K562 (cell line): ENCODE measurements at regions not wholly inside any gene's neighbourhood (a gene's known extent, or its start where the extent isn't known, plus 50 kb on each side); places are given as distances from the start of the nearest gene placed in this dataset.

ENCODE experiments used
- ATAC-seq: fragments of 200-7000 bp; cut with Tn5 transposase; 3 replicates; pipeline ENCODE4 v1.9.1; 2020; ENCODE audit warnings: moderate library complexity
- BruUV-seq: library from RNA; stranded (reverse); fragments of 400-500 nt; replicated peaks from 2 replicates; lab custom pipeline; 2021; lab: Mats Ljungman, UMichigan
- CTCF ChIA-PET: fragments of 300-600 bp; formaldehyde crosslinking; extraction: SDS; loops from one replicate; lab custom pipeline; 2021; ENCODE audit warnings: low intra/inter-chr PET ratio; lab: Yijun Ruan, JAX
- POLR2A ChIA-PET: fragments of 300-600, 350-650 bp; sonication (Branson Sonifier 250); formaldehyde crosslinking; extraction: SDS; loops from one replicate; lab custom pipeline; 2021; ENCODE audit warnings: antibody characterized with exemption, inconsistent platforms; lab: Yijun Ruan, JAX
- DNase-seq, 4 experiments: peaks; one replicate each; pipeline versions ENCODE4 v3.0.0 to v3.0.0-alpha.2; 2011 to 2018; ENCODE audit warnings: low spot score in 3 of 4, mixed read lengths in 3 of 4; ENCODE audit errors: extremely low read depth in 1 of 4
- FAIRE-seq: peaks from 2 replicates; lab custom pipeline; 2011; peaks lifted over from hg19 to GRCh38; lab: Jason Lieb, UNC
- H2AFZ ChIP-seq: 2 replicates; pipeline ENCODE4 v1.6.0; 2011; ENCODE audit warnings: low read depth, low read length, control low read depth, inconsistent platforms
- H3K27ac ChIP-seq: fragments of 200-600 bp; 3 replicates; pipeline ENCODE4 v1.8.0; 2011; ENCODE audit warnings: low read depth, mild to moderate bottlenecking, control low read depth, inconsistent platforms, low read length, moderate library complexity, mixed read lengths; ENCODE audit errors: extremely low read depth
- H3K27me3 ChIP-seq, 2 experiments: fragments of 300-600 bp in 1 of 2; 2 replicates in 1 of 2; 3 replicates in 1 of 2; pipeline versions ENCODE4 v1.6.0 to v1.8.0; 2011; ENCODE audit warnings: inconsistent platforms in 2 of 2, low read length in 2 of 2, mild to moderate bottlenecking in 1 of 2, mixed read lengths in 1 of 2, moderate library complexity in 1 of 2; ENCODE audit not compliant: control insufficient read depth in 2 of 2, insufficient read depth in 2 of 2
- H3K36me3 ChIP-seq: fragments of 300-600 bp; 3 replicates; pipeline ENCODE4 v1.8.0; 2011; ENCODE audit warnings: mild to moderate bottlenecking, low read length, inconsistent platforms; ENCODE audit not compliant: control insufficient read depth, insufficient read depth
- H3K4me1 ChIP-seq, 2 experiments: fragments of 200-600 bp in 1 of 2; replicated peaks in 1 of 2; 2 replicates in 1 of 2; 3 replicates in 1 of 2; pipeline versions ENCODE4 v1.5.1 to v1.8.0; 2011; ENCODE audit warnings: inconsistent platforms in 2 of 2, low read length in 2 of 2, mild to moderate bottlenecking in 1 of 2, mixed read lengths in 1 of 2, moderate library complexity in 1 of 2; ENCODE audit not compliant: control insufficient read depth in 2 of 2, insufficient read depth in 2 of 2
- H3K4me2 ChIP-seq: 2 replicates; pipeline ENCODE4 v1.6.1; 2011; ENCODE audit warnings: low read length, control low read depth, inconsistent platforms, mixed read lengths; ENCODE audit not compliant: insufficient read depth
- H3K4me3 ChIP-seq: fragments of 200-600 bp; sonication (generic), shearing (Covaris generic); 2 replicates; pipeline ENCODE4 v1.5.1; 2016; ENCODE audit warnings: control low read depth, inconsistent platforms
- H3K79me2 ChIP-seq: fragments of 200-600 bp; 3 replicates; pipeline ENCODE4 v1.8.0; 2011; ENCODE audit warnings: low read length, inconsistent platforms; ENCODE audit not compliant: control insufficient read depth, insufficient read depth
- H3K9ac ChIP-seq, 2 experiments: 2 replicates each; pipeline versions ENCODE4 v1.6.0 to v1.6.1; 2011; ENCODE audit warnings: low read depth in 2 of 2, low read length in 2 of 2, control low read depth in 1 of 2, inconsistent platforms in 1 of 2, mild to moderate bottlenecking in 1 of 2, mixed read lengths in 1 of 2; ENCODE audit not compliant: insufficient read depth in 1 of 2
- H3K9me1 ChIP-seq: one replicate; pipeline ENCODE4 v1.6.0; 2011; ENCODE audit warnings: inconsistent platforms, mild to moderate bottlenecking, low read length, moderate library complexity; ENCODE audit not compliant: control insufficient read depth, insufficient read depth
- H3K9me3 ChIP-seq: replicated peaks from 2 replicates; pipeline ENCODE4 v1.5.1; 2011; ENCODE audit warnings: low read depth, low read length, inconsistent platforms; ENCODE audit not compliant: control insufficient read depth, insufficient read depth
- H4K20me1 ChIP-seq: replicated peaks from 2 replicates; pipeline ENCODE4 v1.6.1; 2011; ENCODE audit warnings: low read length, inconsistent platforms, mixed read lengths; ENCODE audit not compliant: control insufficient read depth, insufficient read depth
- ASH1L ChIP-seq: fragments of 450-650 bp; IDR thresholded peaks from 2 replicates; pipeline ENCODE4 v1.6.1; 2018; ENCODE audit warnings: borderline replicate concordance, mild to moderate bottlenecking, low read depth; ENCODE audit not compliant: partially characterized antibody
- CGGBP1 ChIP-seq: fragments of 250-450 bp; sonication (Bioruptor Pico); IDR thresholded peaks from 2 replicates; pipeline ENCODE4 v1.9.0; 2021; ENCODE audit warnings: mild to moderate bottlenecking
- EWSR1 ChIP-seq: fragments of 450-650 bp; IDR thresholded peaks from 2 replicates; pipeline ENCODE4 v1.6.1; 2018; ENCODE audit warnings: borderline replicate concordance, mild to moderate bottlenecking, low read depth, moderate library complexity; ENCODE audit not compliant: partially characterized antibody
- GTF3C2 ChIP-seq: IDR thresholded peaks from 3 replicates; pipeline ENCODE4 v1.6.1; 2011; ENCODE audit warnings: borderline replicate concordance, mild to moderate bottlenecking, moderate library complexity; ENCODE audit not compliant: insufficient read length; ENCODE audit errors: extremely low read depth
- MAFG ChIP-seq: fragments of 450-650 bp; conservative IDR thresholded peaks from 2 replicates; pipeline ENCODE4 v1.6.1; 2016; ENCODE audit warnings: missing genetic modification characterization, missing compliant biosample characterization
- MTA2 ChIP-seq: fragments of 450-650 bp; IDR thresholded peaks from 2 replicates; pipeline ENCODE4 v1.6.1; 2016; ENCODE audit warnings: low read depth
- NCOA6 ChIP-seq: fragments of 450-650 bp; IDR thresholded peaks from 2 replicates; pipeline ENCODE4 v1.6.1; 2017; ENCODE audit warnings: mild to moderate bottlenecking
- NFIX ChIP-seq: fragments of 250-450 bp; sonication (Bioruptor Pico); IDR thresholded peaks from 2 replicates; pipeline ENCODE4 v1.4.0; 2020; ENCODE audit warnings: low read depth, mild to moderate bottlenecking, moderate library complexity
- PTTG1 ChIP-seq: fragments of 450-650 bp; IDR thresholded peaks from 2 replicates; pipeline ENCODE4 v1.6.1; 2016; ENCODE audit warnings: low read depth, mild to moderate bottlenecking, missing genetic modification characterization, missing compliant biosample characterization
- RBM14 ChIP-seq: fragments of 200-400 bp; formaldehyde crosslinking; IDR thresholded peaks from 2 replicates; pipeline ENCODE4 v1.6.1; 2018; ENCODE audit warnings: low read depth, mild to moderate bottlenecking, low read length, moderate library complexity, borderline replicate concordance; ENCODE audit not compliant: insufficient read depth
- RFX5 ChIP-seq: IDR thresholded peaks from 2 replicates; pipeline ENCODE4 v1.6.1; 2011; ENCODE audit warnings: low read depth, mild to moderate bottlenecking, improper control_type of control experiment, low read length
- TRIM25 ChIP-seq: fragments of 450-650 bp; IDR thresholded peaks from 2 replicates; pipeline ENCODE4 v1.7.0; 2016; ENCODE audit warnings: borderline replicate concordance
- ZBTB11 ChIP-seq, 3 experiments: fragments of 200-800 bp in 1 of 3; fragments of 250-450 bp in 1 of 3; fragments of 450-650 bp in 1 of 3; sonication (Bioruptor Pico) in 1 of 3; sonication (Bioruptor generic) in 1 of 3; formaldehyde crosslinking in 1 of 3; IDR thresholded peaks; 2 replicates each; pipeline versions ENCODE4 v1.6.1 to v1.8.0; 2016 to 2022; ENCODE audit warnings: mild to moderate bottlenecking in 2 of 3, missing genetic modification characterization in 2 of 3, missing compliant biosample characterization in 1 of 3, moderate library complexity in 1 of 3
- ZNF695 ChIP-seq: fragments of 450-650 bp; formaldehyde crosslinking; IDR thresholded peaks from 2 replicates; pipeline ENCODE4 v1.4.0; 2020; ENCODE audit warnings: mild to moderate bottlenecking, moderate library complexity
- WGBS: fragments of 100-300 bp; shearing (Covaris generic); methylation state at CpG from one replicate; pipeline ENCODE4 v1.1.6; 2016; ENCODE audit warnings: low coverage, mixed read lengths; ENCODE audit not compliant: insufficient coverage; ENCODE audit errors: missing lambda C conversion rate; 5-methylcytosine and 5-hydroxymethylcytosine counted together
- in situ Hi-C: fragments of 300-500 bp; cut with MboI; formaldehyde crosslinking; loops from 4 replicates; pipeline ENCODE4 v1.15.0; 2018; ENCODE audit warnings: inconsistent platforms, mixed read lengths
- intact Hi-C: fragments of 100-400 bp; cut with micrococcal nuclease; formaldehyde crosslinking; loops from 2 replicates; pipeline ENCODE4 v1.14.2; 2022

GRCh38 chr16:63301349-63301748, 1265.1 kb upstream of the CDH8 start:
- CTCF ChIA-PET = no interaction called here
- no peak for FAIRE-seq

More at GRCh38 chr16:63301349-63301748, 1265.1 kb upstream of the CDH8 start:
- BruUV-seq = no TSS peak
- DNase-seq (no peak), ATAC-seq (no peak)
- Histone ChIP-seq H2AFZ (no peak overlapping the region), H3K9me1 (no peaks in the 10 kb centered on the region), H3K36me3 (no peaks in the 10 kb centered on the region), H3K4me2 (no peak overlapping the region), H4K20me1 (no peaks in the 10 kb centered on the region), H3K27me3 (no peaks in the 10 kb centered on the region), H3K27ac (no peak overlapping the region), H3K9me3 (no peaks in the 10 kb centered on the region), H3K9ac (no peak overlapping the region), H3K79me2 (no peaks in the 10 kb centered on the region), H3K4me1 (no peaks in the 10 kb centered on the region), H3K4me3 (no peak overlapping the region)
- POLR2A ChIA-PET = no interaction called here
- intact Hi-C loops (no loop called here), in situ Hi-C loops (no loop called here)
- 0% methylated on average over 1 of the region's 1 CpG for WGBS
- TF ChIP-seq ASH1L = no peak
- TF ChIP-seq CGGBP1 (CRISPR knock-in tag) = no peak
- no peak for TF ChIP-seq RFX5
- TF ChIP-seq EWSR1 = no peak
- TF ChIP-seq GTF3C2 = no peak
- no peak for TF ChIP-seq TRIM25
- no peak for TF ChIP-seq ZBTB11 (CRISPR knock-in tag; IDR thresholded peaks at IDR 0.05)
- no peak for TF ChIP-seq RBM14
- TF ChIP-seq PTTG1 = no peak
- no peak for TF ChIP-seq NFIX (CRISPR knock-in tag)
- TF ChIP-seq NCOA6 = no peak
- TF ChIP-seq MAFG (tag) = no peak
- no peak for TF ChIP-seq ZNF695 (CRISPR knock-in tag)
- TF ChIP-seq MTA2 = no peak
